ENCODE measurements at regions not wholly inside any gene's neighbourhood (a gene's known extent, or its start where the extent isn't known, plus 50 kb on each side); places are given as distances from the start of the nearest gene placed in this dataset.
A peak's percentile ranks its signal among the peaks of the same experiment; 100 is the strongest.
"Not testable (repeated sequence)": the region's sequence is repeated elsewhere in the genome, so short reads cannot be mapped to it uniquely, and the experiment has no call there.

DNA sequence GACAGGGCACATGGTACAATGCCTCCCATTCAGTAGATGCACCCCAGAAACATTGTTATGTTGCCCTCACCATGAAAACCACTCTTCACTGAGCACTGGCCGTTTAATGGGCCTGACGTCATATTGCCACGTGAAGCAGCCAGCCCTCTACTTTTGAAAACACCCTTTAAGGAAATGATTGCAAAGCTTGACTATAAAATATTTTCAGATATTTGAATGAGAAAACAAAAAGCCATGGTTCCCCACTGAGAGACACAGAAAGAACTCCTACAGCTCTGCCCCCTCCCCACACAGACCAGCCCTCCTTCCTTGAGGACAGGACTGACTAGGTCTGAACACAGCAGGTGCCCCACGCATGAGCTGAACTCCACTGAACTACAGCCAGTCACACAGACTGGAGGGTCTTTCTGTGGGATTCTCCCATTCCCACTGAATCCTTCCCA lies 349.1 kb downstream of the ANAPC1 start:
- no peak overlapping the region for H3K4me3 ChIP-seq (ENCODE audit: low read depth, low read length)
- peak; percentile 69 for DNase-seq (ENCODE audit: low read depth, low spot score)
- in situ Hi-C loops (cut with HindIII; ENCODE audit: low sequenced_read_pairs), result no loop called here
- TF ChIP-seq, protein P1, sequence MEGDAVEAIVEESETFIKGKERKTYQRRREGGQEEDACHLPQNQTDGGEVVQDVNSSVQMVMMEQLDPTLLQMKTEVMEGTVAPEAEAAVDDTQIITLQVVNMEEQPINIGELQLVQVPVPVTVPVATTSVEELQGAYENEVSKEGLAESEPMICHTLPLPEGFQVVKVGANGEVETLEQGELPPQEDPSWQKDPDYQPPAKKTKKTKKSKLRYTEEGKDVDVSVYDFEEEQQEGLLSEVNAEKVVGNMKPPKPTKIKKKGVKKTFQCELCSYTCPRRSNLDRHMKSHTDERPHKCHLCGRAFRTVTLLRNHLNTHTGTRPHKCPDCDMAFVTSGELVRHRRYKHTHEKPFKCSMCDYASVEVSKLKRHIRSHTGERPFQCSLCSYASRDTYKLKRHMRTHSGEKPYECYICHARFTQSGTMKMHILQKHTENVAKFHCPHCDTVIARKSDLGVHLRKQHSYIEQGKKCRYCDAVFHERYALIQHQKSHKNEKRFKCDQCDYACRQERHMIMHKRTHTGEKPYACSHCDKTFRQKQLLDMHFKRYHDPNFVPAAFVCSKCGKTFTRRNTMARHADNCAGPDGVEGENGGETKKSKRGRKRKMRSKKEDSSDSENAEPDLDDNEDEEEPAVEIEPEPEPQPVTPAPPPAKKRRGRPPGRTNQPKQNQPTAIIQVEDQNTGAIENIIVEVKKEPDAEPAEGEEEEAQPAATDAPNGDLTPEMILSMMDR (IDR thresholded peaks at IDR 0.05; ENCODE audit: low read depth, low read length), result no peak

DNA sequence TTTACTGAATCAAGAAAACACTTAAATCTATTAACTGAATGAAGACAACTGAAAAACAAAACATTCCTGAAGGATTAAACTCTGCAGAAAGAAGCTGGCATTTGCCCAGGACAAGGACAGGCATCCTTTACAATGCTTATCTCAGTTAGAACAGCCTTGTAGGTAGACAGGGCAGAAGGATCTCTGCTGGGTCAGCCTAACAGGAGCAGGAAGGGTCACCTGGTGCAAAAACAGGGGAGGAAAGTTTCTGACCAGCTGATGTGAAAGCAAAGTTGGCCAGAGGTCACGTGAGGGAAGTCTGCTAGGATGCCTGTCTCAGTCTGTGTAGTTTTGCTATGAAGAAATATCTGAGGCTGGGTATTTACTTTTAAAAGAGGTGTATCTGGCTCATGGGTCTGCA lies 348.6 kb downstream of the ANAPC1 start:
- H3K4me3 ChIP-seq (ENCODE audit: low read depth, low read length), result no peak overlapping the region
- in situ Hi-C loops (cut with HindIII; ENCODE audit: low sequenced_read_pairs), result no loop called here
- peak; percentile 54 for DNase-seq (ENCODE audit: low read depth, low spot score)
- TF ChIP-seq, protein P1 (IDR thresholded peaks at IDR 0.05; ENCODE audit: low read depth, low read length), result no peak

DNA sequence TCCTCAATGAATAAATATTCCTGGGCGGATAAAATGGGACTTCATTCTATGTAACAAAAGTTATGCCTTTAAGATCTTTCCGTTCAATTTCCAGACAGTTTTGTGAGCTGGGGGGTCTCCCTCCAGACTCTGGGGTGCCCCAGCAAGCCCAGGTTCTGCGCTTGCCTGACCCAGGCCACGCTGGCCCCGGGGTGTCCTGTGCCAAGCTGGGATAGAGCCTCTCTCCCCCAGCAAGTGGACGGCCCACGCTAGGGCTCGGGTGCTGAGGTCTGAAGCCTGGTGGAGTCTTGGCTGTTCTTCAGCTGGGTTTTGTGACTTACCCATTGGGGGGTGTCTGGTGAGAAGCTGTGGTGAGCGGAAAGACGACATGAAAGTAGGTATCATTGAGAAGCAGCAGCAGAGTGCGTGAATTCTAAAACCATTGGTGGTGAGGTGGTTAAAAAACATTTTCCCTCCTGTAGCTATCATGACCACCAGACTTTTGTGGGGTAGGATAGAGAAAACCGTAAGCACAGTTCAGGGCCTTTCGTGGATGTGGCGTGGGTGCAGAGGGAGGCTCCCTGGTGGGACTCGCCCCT lies 346.8 kb downstream of the ANAPC1 start:
- no peak for DNase-seq (ENCODE audit: low read depth, low spot score)
- in situ Hi-C loops (cut with HindIII; ENCODE audit: low sequenced_read_pairs), result no loop called here
- H3K4me3 ChIP-seq (ENCODE audit: low read depth, low read length), result no peak overlapping the region
- TF ChIP-seq, protein P1 (IDR thresholded peaks at IDR 0.05; ENCODE audit: low read depth, low read length), result no peak

DNA sequence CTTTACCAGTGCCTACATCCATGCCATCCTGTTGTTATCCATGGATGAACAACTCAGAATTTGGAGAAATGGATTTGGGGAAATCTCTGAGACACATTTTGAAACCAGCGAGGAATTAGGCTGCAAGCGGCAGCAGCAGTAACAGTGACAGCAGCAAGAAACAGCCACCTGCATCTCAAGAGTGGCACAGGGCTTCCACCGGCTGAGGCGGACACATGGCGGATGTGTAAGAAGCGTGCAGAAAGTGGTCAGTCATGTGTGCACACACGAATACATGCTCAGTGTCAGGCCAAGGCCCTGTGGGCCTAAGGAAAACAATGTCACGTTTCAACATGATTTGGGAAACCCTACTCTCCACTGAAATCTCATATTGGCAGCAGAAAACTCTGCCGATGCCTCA lies 344.0 kb downstream of the ANAPC1 start:
- H3K4me3 ChIP-seq (ENCODE audit: low read depth, low read length); in situ Hi-C loops (cut with HindIII; ENCODE audit: low sequenced_read_pairs); DNase-seq (ENCODE audit: low read depth, low spot score): not testable (repeated sequence)

DNA sequence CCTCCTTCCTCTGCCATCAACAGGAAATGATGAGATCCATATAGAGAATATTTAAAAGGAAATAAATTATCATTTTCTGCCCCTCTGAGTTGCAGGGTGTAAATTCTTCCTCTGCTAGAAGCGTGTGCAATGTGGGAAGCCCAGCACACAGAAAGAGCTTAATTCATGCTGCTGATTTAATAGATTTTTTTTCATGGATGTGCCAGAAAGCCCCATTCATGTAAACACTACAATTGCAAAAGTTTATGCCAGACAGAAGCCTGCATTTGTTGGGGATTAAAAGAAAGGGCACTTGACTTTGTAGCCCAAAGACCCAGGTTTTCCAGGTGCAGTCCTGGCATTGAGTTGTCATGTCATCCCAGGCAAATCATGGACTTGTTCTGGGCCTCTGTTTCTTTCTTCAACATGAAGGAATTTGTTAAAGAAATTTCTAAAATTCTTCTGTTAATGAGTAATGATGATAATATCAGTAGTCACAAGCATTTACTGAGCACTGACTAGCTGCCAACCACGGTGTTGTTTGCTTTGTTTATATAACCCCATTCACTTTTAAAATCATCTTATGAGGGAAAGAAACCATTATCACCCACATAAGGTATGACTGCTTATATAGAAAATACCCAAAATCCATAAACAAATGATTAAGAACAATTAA lies 341.7 kb downstream of the ANAPC1 start:
- H3K4me3 ChIP-seq (ENCODE audit: low read depth, low read length); in situ Hi-C loops (cut with HindIII; ENCODE audit: low sequenced_read_pairs): not testable (repeated sequence)
- DNase-seq (ENCODE audit: low read depth, low spot score), result peak; percentile 28

DNA sequence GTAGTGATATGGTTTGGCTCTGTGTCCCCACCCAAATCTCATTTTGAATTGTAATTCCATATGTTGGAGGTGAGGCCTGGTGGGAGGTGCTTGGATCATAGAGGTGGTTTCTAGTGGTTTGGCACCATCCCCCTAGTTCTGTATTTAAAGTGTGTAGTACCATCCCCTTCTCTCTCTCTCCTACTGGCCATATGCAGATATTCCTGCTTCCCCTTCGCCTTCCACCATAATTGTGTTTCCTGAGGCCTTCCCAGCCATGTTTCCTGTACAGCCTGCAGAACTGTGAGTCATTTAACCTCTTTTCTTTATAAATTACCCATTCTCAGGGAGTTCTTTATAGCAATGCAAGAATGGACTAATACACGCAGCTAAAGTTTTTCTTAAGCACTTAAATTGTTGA lies 340.0 kb downstream of the ANAPC1 start:
- DNase-seq (ENCODE audit: low read depth, low spot score); H3K4me3 ChIP-seq (ENCODE audit: low read depth, low read length); in situ Hi-C loops (cut with HindIII; ENCODE audit: low sequenced_read_pairs): not testable (repeated sequence)

DNA sequence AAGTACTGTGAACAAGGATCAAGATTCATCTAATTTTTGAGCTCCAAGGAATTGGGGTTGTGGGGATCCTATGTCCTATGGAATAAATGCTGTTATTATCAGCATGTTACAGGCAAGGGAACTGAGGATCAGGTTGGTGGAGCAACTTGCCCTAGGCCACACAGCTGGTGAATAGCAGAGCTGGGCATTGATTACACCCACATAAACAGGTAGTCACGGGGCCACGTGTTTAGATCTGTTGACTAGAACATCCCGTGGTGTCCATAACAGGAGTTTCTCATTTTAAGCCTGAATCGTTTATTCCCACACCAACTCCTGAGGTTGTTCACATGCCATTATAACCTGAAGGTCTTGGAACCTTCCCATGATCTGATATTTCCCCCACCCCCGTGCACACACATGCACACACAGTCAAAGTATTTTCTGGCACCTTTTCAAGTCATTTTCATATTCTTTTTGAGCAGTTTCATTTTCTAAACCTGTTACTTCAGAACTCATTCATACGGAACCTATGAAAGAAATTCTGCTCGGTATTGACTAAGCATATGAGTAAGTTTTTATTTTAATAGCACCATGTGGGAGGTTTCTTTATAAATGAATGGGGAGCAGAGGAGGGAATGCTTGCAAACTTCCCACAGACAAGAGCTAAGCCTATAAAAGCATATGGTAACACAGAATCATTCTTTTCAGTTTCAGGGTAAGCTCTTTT lies 338.1 kb downstream of the ANAPC1 start:
- in situ Hi-C loops (cut with HindIII; ENCODE audit: low sequenced_read_pairs); DNase-seq (ENCODE audit: low read depth, low spot score); H3K4me3 ChIP-seq (ENCODE audit: low read depth, low read length): not testable (repeated sequence)

DNA sequence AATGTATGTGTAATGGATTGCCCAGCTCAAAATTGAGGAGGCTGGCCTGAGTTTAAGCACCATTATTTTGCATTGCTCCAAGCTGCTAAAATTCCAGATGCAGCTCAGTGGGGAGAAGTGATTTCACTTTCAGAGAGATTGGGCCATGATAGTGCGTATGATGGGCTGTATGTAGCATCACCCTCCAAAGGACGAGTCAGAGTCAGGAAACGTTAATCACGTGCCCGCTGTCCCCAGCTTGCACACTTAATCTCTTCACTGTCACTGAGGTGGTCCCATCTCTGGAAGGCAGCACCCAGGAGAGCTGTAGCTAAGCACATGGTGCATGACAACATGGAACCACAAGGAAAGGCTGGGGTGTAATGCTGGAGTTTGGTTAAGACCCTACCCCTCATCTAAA lies 337.4 kb downstream of the ANAPC1 start:
- DNase-seq (ENCODE audit: low read depth, low spot score); in situ Hi-C loops (cut with HindIII; ENCODE audit: low sequenced_read_pairs); H3K4me3 ChIP-seq (ENCODE audit: low read depth, low read length): not testable (repeated sequence)

DNA sequence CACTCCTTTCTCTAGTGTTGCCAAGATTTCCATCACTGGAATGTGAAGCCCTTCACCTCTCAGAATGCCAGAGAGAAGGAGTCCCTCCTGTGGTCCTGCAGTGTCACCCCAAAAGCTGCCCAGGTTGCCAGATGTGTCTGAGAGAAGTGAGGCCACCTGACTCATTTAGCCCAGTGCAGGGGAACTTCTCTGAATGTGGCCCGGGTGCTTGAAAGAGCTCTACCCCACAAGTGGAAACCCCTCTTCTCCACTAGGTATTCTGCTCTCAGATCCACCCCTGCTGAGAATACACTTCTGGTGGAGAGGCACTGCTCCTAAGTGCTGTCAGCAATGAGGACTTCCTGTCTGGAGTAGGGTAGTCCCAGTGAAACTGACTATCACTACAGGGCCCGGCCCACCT lies 334.8 kb downstream of the ANAPC1 start:
- H3K4me3 ChIP-seq (ENCODE audit: low read depth, low read length); in situ Hi-C loops (cut with HindIII; ENCODE audit: low sequenced_read_pairs); DNase-seq (ENCODE audit: low read depth, low spot score): not testable (repeated sequence)

DNA sequence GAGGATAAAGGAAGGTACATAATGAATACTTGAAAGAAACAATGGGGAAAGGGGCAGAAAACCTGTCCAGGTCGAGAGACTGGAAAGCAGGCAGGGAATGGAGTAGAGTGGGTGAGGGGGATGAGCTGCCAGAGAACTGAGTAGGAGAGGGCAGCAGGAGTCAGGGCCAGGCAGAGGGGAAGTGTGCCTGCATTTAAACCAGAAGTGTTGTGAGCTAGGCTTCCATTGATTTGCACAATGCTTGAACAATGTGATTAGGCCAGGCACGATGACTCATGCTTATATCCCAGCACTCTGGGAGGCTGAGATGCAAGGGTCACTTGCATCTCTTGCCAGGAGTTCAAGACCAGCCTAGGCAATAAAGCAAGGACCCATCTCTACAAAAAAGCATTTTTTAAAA lies 332.6 kb downstream of the ANAPC1 start:
- in situ Hi-C loops (cut with HindIII; ENCODE audit: low sequenced_read_pairs); H3K4me3 ChIP-seq (ENCODE audit: low read depth, low read length); DNase-seq (ENCODE audit: low read depth, low spot score): not testable (repeated sequence)

DNA sequence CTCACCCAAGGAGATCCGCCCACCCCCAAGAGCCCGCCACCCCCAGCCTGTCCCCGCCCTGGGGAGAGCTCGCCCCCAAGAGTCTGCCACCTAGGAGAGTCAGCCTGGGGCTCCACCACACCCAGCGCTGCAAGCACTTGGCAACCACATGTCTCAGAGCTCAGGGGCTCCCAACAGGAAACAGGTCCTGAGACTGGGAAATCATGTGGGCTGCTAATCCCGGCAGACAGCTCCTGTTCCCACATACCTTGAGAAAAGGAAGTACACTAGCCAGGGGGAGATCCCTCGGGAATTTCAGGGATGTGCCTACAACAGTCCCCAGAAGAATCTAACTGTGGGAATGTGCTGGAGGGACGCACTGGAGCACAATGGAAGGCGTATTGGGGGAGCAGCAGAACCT lies 331.4 kb downstream of the ANAPC1 start:
- DNase-seq (ENCODE audit: low read depth, low spot score); in situ Hi-C loops (cut with HindIII; ENCODE audit: low sequenced_read_pairs); H3K4me3 ChIP-seq (ENCODE audit: low read depth, low read length): not testable (repeated sequence)

DNA sequence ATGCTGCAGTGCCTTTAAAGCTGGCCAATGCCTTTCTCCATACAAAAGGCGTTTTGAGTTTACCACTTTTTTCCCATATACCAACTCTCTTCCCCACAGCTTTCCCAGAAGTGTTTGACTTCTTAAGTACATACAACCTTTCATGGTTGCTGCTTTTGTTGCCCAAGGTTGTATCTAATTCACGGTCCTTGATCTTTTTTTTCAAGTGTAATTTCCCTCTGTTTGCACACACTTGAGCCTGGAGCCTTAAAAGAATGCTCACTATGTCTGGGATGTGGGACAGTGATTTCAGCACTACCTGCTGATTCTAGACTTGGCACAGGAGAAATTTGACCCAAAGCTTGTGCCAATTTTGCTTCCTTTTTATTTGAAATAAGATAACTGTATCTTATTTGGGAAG lies 324.7 kb downstream of the ANAPC1 start:
- H3K4me3 ChIP-seq (ENCODE audit: low read depth, low read length); in situ Hi-C loops (cut with HindIII; ENCODE audit: low sequenced_read_pairs); DNase-seq (ENCODE audit: low read depth, low spot score): not testable (repeated sequence)

DNA sequence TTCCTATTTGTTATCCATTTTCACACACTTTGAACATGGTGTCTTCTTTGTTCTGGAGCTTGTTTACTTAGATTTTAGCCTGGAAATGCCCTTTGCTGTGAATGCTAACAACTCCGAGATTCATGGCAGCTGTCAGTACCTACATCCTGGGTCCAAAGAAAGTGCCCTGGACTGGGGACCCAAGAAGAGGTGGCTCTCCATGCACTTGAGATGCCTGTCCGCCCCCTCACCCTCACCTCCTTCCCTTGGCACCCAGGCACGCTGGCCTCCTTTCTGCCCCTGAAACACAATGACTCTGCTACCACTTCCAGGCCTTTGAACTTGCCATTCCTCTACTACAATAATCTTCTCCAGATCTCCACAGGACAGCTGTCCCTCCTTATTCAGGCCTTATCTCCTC lies 324.2 kb downstream of the ANAPC1 start:
- DNase-seq (ENCODE audit: low read depth, low spot score); in situ Hi-C loops (cut with HindIII; ENCODE audit: low sequenced_read_pairs); H3K4me3 ChIP-seq (ENCODE audit: low read depth, low read length): not testable (repeated sequence)

DNA sequence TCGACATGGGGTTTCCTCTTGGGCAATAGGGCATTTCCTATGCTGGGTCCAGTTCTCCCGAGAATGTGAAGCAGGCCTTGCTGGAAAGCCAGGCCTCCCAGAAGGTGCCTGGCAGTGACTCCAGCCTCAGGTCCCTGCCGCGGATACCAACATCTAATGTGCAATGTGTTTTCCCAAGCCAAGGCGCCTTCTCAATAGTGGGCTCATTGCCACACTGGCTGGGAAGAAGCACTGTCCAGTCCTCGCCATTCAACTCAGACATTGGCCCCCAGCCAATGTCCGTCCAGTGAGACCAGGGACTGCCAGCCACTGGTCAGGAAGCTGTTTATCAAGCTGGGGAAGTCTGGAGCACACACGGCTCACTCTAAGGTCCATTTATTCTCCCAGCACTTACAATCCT lies 317.9 kb downstream of the ANAPC1 start:
- peak; percentile 23 for DNase-seq (ENCODE audit: low read depth, low spot score)
- in situ Hi-C loops (cut with HindIII; ENCODE audit: low sequenced_read_pairs); H3K4me3 ChIP-seq (ENCODE audit: low read depth, low read length): not testable (repeated sequence)

Measured in astrocyte of the spinal cord (primary cell).